8988T (cell line): ENCODE measurements at regions not wholly inside any gene's neighbourhood (a gene's known extent, or its start where the extent isn't known, plus 50 kb on each side); places are given as distances from the start of the nearest gene placed in this dataset.

Experiments used
- DNase-seq: peaks from one replicate; pipeline ENCODE4 v3.0.0; 2011

GRCh38 chrX:5829469-5829868, 399.2 kb downstream of the NLGN4X start:
- DNase-seq = no peak

GRCh38 chrX:5829060-5829459, 399.6 kb downstream of the NLGN4X start:
- no peak for DNase-seq

GRCh38 chrX:5823903-5824302, 404.8 kb downstream of the NLGN4X start:
- DNase-seq = no peak

DNA sequence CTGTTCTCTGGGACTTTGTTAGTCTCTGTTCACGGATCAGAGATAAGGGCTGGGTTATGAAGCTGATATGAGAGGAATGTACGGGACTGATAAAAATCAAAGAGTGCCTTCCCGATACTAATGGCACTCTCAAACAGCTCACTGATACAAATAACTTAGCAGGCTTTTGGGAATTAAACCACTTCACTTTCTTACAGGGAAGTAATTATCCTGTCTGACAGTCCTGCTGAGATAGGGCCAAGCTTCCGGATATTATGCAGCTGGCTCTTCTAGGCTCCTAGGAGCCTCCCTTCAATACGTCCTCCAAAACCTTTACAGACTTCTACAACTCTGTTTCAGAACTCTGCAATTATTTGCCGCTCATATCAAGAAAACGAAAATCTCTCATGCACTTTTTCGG, 418.0 kb downstream of the NLGN4X start:
- no peak for DNase-seq

DNA sequence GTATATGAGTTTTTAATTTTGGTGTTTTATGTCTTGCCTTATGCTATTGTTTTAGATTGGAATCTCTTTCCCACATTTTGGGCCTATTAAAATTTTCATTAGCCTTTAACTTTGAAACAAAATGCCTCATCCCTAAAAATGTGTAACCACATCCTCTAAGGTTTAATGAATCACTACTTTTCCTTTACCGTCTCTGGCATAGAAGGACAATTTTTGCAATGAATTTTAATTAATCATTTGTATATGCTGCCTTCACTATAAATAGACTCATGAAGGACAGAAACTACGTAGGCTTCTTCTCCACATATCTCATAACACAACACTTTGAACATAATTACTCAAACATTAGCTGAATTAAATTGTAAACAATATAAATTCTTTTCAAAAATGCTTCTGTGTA, 421.5 kb downstream of the NLGN4X start:
- no peak for DNase-seq

- DNase-seq = no peak
Observed at GRCh38 chrX:5802391-5802790, 426.3 kb downstream of the NLGN4X start.

DNA sequence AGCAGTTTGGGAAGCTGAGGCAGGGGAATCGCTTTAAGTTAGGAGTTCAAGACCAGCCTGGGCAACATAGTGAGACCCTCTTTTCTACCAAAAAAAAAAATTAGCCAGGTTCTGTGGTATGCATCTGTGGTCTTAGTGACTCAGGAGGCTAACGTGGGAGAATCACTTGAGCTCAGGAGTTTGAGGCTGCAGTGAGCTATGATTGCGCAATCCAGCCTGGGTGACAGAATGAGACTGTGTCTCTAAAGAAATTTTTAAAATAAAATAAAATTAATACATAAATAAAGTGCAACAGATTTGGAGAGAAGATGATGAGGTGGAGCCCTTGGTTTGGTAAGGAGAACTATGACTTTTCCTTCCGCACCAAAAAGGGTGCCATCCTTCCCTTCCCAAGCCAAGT, 436.9 kb downstream of the NLGN4X start:
- DNase-seq = no peak

GRCh38 chrX:5788910-5789309, 439.8 kb downstream of the NLGN4X start:
- DNase-seq = no peak

GRCh38 chrX:5780821-5781220, 447.8 kb downstream of the NLGN4X start:
- DNase-seq = no peak

- DNase-seq = no peak
Observed at GRCh38 chrX:5775846-5776430, 452.7 kb downstream of the NLGN4X start.

DNA sequence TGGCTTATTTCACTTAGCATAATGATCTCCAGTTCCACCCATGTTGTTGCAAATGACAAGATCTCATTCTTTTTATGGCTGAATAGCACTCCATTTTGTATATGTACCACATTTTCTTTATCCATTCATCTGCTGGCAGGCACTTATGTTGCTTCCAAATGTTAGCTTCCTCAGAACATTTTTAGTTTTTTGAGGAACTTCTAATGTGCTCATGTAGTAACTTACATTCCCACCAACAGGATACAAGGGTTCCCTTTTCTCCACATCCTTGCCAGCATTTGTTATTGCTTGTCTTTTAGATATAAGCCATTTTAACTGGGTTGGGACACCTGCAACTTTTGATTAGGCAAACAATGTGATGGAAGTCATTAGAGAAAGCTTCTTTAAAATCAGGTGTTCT, 454.2 kb downstream of the NLGN4X start:
- no peak for DNase-seq

DNA sequence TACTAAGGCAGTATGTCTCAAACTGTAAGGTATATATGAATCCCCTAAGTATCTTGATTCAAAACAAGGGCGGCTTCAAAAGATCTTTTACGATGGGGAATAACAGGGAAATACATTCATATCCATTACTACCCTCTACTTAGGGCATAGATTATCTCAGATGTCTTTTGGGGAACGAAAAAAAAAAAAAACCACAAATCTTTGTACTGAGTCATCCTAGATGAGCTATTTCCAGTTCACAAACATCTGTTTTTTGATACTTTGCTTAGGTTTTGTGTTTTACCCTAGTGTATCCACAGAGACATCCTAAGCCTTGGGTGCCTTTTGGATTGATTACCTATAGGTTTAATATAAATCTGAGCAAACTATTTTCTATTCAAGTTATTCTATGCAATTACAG, 457.2 kb downstream of the NLGN4X start:
- DNase-seq = no peak

DNA sequence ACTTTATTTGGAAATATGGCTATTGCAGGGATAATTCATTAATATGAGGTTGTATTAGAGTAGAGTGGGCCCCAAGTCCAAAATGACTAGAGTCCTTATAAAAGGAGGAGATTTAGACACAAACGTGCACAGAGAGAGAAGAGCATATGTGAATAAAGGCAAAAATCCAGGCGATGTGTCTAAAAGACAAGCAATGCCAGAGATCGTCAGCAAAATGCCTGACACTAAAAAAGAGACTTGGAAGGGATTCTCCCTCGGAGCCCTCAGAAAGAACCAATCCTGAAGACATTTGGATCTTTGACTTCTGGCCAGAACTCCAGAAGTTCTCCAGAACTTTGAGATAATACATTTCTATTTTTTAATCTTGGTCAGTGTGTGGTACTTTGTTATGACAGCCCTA, 472.1 kb downstream of the NLGN4X start:
- DNase-seq = no peak

DNA sequence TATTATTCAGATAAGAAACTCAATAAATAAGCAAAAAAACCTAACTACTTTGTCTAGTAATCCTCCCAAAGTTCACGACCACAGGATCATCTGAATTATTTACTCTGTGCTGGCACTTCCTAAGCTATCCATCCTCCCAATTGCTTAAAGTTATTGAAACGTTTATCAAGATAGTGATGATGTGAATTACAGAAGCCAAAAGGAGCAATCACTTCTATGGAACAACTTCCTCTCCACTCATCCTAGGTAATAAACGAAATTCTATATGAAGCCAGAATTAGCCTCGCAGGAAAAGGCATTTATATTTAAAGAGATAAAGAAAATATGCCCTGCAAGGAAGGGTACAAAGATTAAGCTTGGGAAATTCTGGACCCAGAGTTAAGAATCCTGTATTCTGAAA, 475.4 kb downstream of the NLGN4X start:
- DNase-seq = no peak

GRCh38 chrX:5752831-5753230, 475.8 kb downstream of the NLGN4X start:
- no peak for DNase-seq

DNA sequence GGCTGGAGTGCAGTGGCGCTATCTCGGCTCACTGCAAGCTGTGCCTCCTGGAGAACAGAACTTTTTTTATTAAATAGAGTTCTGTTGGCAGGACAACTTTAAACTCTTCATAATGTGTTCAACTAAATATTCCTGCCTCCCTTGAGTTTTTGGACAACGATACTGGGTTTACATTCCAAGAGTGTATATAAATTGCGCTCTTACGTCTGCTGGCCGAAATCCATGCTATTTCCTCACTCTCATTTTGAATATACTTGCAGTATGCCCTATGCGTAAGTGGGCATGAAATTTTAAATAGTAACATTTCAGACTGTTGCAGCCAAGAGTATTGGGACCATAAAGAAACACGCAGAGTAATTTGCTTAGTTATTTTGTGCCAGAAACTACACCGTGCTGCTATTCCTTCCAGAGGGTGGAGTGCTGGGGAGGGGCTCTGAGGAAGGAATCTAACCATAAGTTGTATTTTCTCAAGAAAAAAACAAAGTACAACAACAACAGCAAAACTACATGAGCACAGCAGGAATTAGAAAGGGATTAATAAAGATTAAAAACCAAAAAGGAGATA, 480.0 kb downstream of the NLGN4X start:
- DNase-seq = no peak

- no peak for DNase-seq
Observed at GRCh38 chrX:5746231-5746630, 482.4 kb downstream of the NLGN4X start.

GRCh38 chrX:5733501-5733900, 495.2 kb downstream of the NLGN4X start:
- no peak for DNase-seq

DNA sequence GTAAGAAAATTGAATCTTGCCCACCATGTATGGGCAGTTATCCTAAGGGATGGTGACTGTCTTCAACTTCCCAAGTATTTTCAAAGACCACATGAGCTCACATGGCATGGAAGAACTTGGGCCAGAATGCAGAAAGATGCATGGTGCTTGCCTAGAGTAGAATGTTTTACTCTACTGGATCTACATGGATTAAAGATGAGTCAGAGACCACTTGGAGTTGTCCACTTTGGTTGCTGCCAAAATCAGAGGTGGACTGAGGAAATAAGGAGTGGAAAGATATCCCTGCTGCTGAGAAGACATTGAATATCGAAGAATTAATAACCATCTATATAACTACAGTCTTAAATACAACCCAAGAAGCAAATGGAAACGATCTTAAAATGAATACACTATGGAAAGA, 498.1 kb downstream of the NLGN4X start:
- DNase-seq = no peak

DNA sequence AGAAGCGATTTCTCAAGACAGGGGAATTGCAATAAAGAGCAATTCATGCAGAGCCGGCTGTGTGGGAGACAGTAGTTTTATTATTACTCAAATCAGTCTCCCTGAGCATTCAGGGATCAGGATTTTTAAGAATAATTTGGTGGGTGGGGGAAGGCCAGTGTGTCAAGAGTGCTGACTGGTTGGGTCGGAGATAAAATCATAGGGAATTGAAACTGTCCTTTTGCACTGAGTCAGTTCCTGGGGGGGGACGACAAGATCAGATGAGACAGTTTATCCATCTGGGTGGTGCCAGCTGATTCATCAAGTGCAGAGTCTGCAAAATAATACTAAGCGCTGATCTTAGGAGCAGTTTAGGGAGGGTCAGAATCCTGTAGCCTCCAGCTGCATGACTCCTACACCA, 502.4 kb downstream of the NLGN4X start:
- no peak for DNase-seq

- no peak for DNase-seq
Observed at GRCh38 chrX:5724123-5724522, 504.5 kb downstream of the NLGN4X start.

- DNase-seq = no peak
Observed at GRCh38 chrX:5718651-5719050, 510.0 kb downstream of the NLGN4X start.

DNA sequence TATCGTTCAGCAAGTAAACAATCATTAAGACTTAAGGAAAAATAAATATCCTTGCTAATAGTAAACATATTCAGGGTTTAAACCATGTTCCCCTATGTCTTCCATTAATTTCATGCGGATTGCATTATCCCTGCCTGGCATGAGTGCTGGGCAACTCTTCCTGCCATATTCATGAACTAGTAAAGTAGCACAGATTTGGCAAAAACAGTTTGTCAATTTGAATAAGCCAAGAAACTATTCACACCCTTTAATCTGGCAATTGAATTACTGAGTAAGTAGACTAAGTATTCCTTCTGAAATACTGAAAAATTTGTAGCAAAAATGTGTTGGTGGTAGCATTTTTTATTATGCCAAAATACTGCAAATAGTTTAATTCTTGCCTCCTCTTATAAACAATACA, 512.0 kb downstream of the NLGN4X start:
- no peak for DNase-seq

GRCh38 chrX:5708251-5708650, 520.4 kb downstream of the NLGN4X start:
- no peak for DNase-seq

GRCh38 chrX:5702890-5703289, 525.8 kb downstream of the NLGN4X start:
- DNase-seq = no peak

GRCh38 chrX:5695971-5696370, 532.7 kb downstream of the NLGN4X start:
- no peak for DNase-seq
